ENCODE measurements at regions not wholly inside any gene's neighbourhood (a gene's known extent, or its start where the extent isn't known, plus 50 kb on each side); places are given as distances from the start of the nearest gene placed in this dataset.
"Not testable (repeated sequence)": the region's sequence is repeated elsewhere in the genome, so short reads cannot be mapped to it uniquely, and the experiment has no call there.

GRCh38 chr13:108074429-108074828, 140.9 kb downstream of the LIG4 start:
- DNase-seq = not testable (repeated sequence)

- DNase-seq = no peak
Observed at GRCh38 chr13:108070925-108071324, 144.4 kb downstream of the LIG4 start.

GRCh38 chr13:108070491-108070890, 144.8 kb downstream of the LIG4 start:
- no peak for DNase-seq

GRCh38 chr13:108069521-108070210, 145.7 kb downstream of the LIG4 start:
- DNase-seq = no peak

GRCh38 chr13:108064372-108064771, 151.0 kb downstream of the LIG4 start:
- not testable (repeated sequence) for DNase-seq

- DNase-seq = no peak
Observed at GRCh38 chr13:108060111-108060510, 155.2 kb downstream of the LIG4 start.

- no peak for DNase-seq
Observed at GRCh38 chr13:108056278-108056677, 159.1 kb downstream of the LIG4 start.

- DNase-seq = no peak
Observed at GRCh38 chr13:108049211-108049610, 166.1 kb downstream of the LIG4 start.

- DNase-seq = no peak
Observed at GRCh38 chr13:108044954-108045353, 170.4 kb downstream of the LIG4 start.

- not testable (repeated sequence) for DNase-seq
Observed at GRCh38 chr13:108042866-108043265, 172.5 kb downstream of the LIG4 start.

- no peak for DNase-seq
Observed at GRCh38 chr13:108037348-108037747, 178.0 kb downstream of the LIG4 start.

- no peak for DNase-seq
Observed at GRCh38 chr13:108036411-108036932, 178.9 kb downstream of the LIG4 start.

- DNase-seq = no peak
Observed at GRCh38 chr13:108034909-108035410, 180.4 kb downstream of the LIG4 start.

GRCh38 chr13:108033800-108034707, 181.3 kb downstream of the LIG4 start:
- no peak for DNase-seq

- no peak for DNase-seq
Observed at GRCh38 chr13:108031865-108032264, 183.5 kb downstream of the LIG4 start.

GRCh38 chr13:108030769-108031168, 184.6 kb downstream of the LIG4 start:
- no peak for DNase-seq

GRCh38 chr13:108026680-108027410, 188.5 kb downstream of the LIG4 start:
- no peak for DNase-seq

GRCh38 chr13:108020027-108020426, 195.3 kb downstream of the LIG4 start:
- no peak for DNase-seq

GRCh38 chr13:108018371-108018870, 196.9 kb downstream of the LIG4 start:
- DNase-seq = no peak

GRCh38 chr13:108006619-108007018, 208.7 kb downstream of the LIG4 start:
- no peak for DNase-seq

- DNase-seq = no peak
Observed at GRCh38 chr13:108005231-108005630, 210.1 kb downstream of the LIG4 start.

GRCh38 chr13:108003626-108004025, 211.7 kb downstream of the LIG4 start:
- DNase-seq = no peak

GRCh38 chr13:108000998-108001397, 214.3 kb downstream of the LIG4 start:
- no peak for DNase-seq

All from stimulated activated CD4-positive, alpha-beta T cell treated with anti-CD3 and anti-CD28 coated beads, Interleukin-4, amount 100 ng/mL, for 24 hours (primary cell).